GM12873 (cell line): ENCODE measurements at regions not wholly inside any gene's neighbourhood (a gene's known extent, or its start where the extent isn't known, plus 50 kb on each side); places are given as distances from the start of the nearest gene placed in this dataset.

Experiments used
- TF ChIP-seq, protein P1 (sequence below): IDR thresholded peaks from 2 replicates; pipeline ENCODE4 v1.5.1; 2012; ENCODE audit warnings: low read depth, mild to moderate bottlenecking, moderate library complexity, low read length, control low read depth; ENCODE audit not compliant: insufficient read depth; ENCODE audit errors: missing control alignments

DNA sequence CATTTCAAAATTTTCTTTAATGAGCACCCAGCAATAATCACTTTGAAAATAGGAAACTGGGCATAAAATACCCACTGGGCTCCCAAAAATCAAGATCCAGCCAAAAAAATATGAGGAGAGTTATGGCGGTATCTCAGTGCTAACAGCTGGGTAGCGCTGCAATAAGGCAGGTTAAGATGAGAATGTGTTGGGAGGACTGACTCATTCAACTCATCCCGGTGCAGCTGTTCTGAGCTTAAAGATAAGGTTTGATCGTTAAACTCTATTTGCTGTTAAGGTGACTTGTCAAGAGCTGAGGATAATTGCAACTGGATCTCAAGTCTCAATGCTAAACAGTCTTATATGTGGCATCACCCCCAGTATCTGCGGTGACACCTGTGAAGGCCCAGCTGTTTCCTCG is 507.7 kb downstream of the EPM2A start:
- TF ChIP-seq, protein P1, sequence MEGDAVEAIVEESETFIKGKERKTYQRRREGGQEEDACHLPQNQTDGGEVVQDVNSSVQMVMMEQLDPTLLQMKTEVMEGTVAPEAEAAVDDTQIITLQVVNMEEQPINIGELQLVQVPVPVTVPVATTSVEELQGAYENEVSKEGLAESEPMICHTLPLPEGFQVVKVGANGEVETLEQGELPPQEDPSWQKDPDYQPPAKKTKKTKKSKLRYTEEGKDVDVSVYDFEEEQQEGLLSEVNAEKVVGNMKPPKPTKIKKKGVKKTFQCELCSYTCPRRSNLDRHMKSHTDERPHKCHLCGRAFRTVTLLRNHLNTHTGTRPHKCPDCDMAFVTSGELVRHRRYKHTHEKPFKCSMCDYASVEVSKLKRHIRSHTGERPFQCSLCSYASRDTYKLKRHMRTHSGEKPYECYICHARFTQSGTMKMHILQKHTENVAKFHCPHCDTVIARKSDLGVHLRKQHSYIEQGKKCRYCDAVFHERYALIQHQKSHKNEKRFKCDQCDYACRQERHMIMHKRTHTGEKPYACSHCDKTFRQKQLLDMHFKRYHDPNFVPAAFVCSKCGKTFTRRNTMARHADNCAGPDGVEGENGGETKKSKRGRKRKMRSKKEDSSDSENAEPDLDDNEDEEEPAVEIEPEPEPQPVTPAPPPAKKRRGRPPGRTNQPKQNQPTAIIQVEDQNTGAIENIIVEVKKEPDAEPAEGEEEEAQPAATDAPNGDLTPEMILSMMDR, result no peak

GRCh38 chr6:145228962-145229582 is 506.2 kb downstream of the EPM2A start:
- TF ChIP-seq, protein P1, result no peak

DNA sequence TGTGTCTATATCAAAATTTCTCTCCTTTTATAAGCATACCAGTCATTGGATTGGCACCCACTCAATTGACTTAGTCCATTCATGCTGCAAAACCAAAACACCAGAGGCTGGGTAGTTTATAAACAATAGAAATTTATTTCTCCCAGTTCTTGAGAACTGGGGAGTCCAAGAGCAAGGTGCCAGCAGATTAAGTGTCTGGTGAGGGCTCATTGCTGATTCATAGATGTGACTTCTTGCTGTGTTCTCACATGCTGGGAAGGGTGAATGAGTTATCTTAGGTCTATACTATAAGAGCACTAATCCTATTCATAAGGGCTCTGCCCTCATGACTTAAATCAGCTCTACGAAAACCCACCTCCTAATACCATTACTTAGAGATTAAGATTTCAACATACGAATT is 501.4 kb downstream of the EPM2A start:
- TF ChIP-seq, protein P1, result no peak

- TF ChIP-seq, protein P1, result no peak
These were observed 500.1 kb downstream of the EPM2A start for GRCh38 chr6:145235207-145235606.

GRCh38 chr6:145238787-145239186 is 496.5 kb downstream of the EPM2A start:
- TF ChIP-seq, protein P1, result no peak

GRCh38 chr6:145241039-145241438 is 494.3 kb downstream of the EPM2A start:
- TF ChIP-seq, protein P1, result no peak

- TF ChIP-seq, protein P1, result no peak
These were observed 493.6 kb downstream of the EPM2A start for GRCh38 chr6:145241721-145242120.
